Esophagus muscularis mucosa (tissue), 4 donors: ENCODE measurements at regions not wholly inside any gene's neighbourhood (a gene's known extent, or its start where the extent isn't known, plus 50 kb on each side); places are given as distances from the start of the nearest gene placed in this dataset.

Source experiments
- DNase-seq: peaks from one replicate; pipeline ENCODE4 v3.0.0-alpha.2; 2017; ENCODE audit errors: extremely low spot score
- H3K27ac ChIP-seq, 4 donors: fragments of 200-600 bp; sonication (generic); replicated peaks in 1 of 4; 1 replicate in 3 of 4; 2 replicates in 1 of 4; pipeline ENCODE4 v1.5.1; 2016 to 2019; ENCODE audit warnings: mild to moderate bottlenecking in 1 of 4
- H3K27me3 ChIP-seq, 4 donors: fragments of 200-600 bp; sonication (generic); one replicate each; pipeline versions ENCODE4 v1.5.1 to v1.6.0; 2016 to 2019
- H3K36me3 ChIP-seq, 4 donors: fragments of 200-600 bp; sonication (generic); one replicate each; pipeline ENCODE4 v1.5.1; 2016 to 2019
- H3K4me1 ChIP-seq, 4 donors: fragments of 200-600 bp; sonication (generic); one replicate each; pipeline ENCODE4 v1.5.1; 2016 to 2019
- H3K4me3 ChIP-seq, 4 donors: fragments of 200-600 bp; sonication (generic); 1 replicate in 2 of 4; 2 replicates in 2 of 4; pipeline ENCODE4 v1.5.1; 2016 to 2019; ENCODE audit warnings: mild to moderate bottlenecking in 4 of 4, moderate library complexity in 1 of 4
- H3K9me3 ChIP-seq, 4 donors: fragments of 200-600 bp; sonication (generic); 1 replicate in 3 of 4; 2 replicates in 1 of 4; pipeline ENCODE4 v1.5.1; 2016 to 2019
- EP300 ChIP-seq: sonication (generic); formaldehyde crosslinking; IDR thresholded peaks from one replicate; pipeline ENCODE4 v1.6.1; 2017; ENCODE audit warnings: antibody characterized with exemption
- POLR2A ChIP-seq: fragments of 450-650 bp; IDR thresholded peaks from one replicate; pipeline ENCODE4 v1.6.1; 2017; ENCODE audit warnings: antibody characterized with exemption, moderate library complexity, mild to moderate bottlenecking, low read depth
- POLR2AphosphoS5 ChIP-seq, 2 donors: sonication (generic); formaldehyde crosslinking; IDR thresholded peaks; one replicate each; pipeline ENCODE4 v1.6.1; 2017; ENCODE audit warnings: antibody characterized with exemption in 2 of 2
- WGBS: methylation state at CpG from one replicate; pipeline ENCODE4 v1.1.5; 2018; 5-methylcytosine and 5-hydroxymethylcytosine counted together
- intact Hi-C: fragments of 100-400 bp; cut with DNase I; formaldehyde crosslinking; loops from one replicate; pipeline ENCODE4 v1.15.1; 2023
- TF ChIP-seq, protein P1 (sequence below), 3 experiments: fragments of 200-600 bp in 2 of 3; fragments of 450-650 bp in 1 of 3; sonication (generic) in 2 of 3; IDR thresholded peaks; one replicate each; pipeline ENCODE4 v1.5.1; 2017 to 2019; ENCODE audit warnings: antibody characterized with exemption in 3 of 3, mild to moderate bottlenecking in 2 of 3, moderate library complexity in 1 of 3

DNA sequence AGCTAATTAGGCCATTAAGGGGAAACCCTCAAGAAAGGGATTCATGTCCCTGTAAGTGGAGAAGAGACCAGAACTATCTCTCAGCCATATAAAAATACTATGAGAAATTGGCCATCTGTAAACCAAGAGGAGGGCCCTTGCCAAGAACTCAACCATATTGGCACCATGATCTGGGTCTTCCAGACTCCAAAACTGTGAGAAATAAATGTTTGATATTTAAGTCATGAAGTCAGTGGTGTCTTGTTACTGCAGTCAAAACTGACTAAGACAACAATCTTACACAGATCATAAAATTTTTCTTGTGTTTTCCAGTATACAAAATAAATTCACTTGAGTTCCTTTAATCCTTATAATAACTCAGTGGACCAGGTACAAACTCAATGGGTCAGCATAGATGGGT lies 589.8 kb upstream of the CDH2 start:
- no peak for TF ChIP-seq EP300
- no peak for TF ChIP-seq POLR2AphosphoS5 (IDR thresholded peaks at IDR 0.05)
- no peak for TF ChIP-seq POLR2A
- TF ChIP-seq, protein P1, sequence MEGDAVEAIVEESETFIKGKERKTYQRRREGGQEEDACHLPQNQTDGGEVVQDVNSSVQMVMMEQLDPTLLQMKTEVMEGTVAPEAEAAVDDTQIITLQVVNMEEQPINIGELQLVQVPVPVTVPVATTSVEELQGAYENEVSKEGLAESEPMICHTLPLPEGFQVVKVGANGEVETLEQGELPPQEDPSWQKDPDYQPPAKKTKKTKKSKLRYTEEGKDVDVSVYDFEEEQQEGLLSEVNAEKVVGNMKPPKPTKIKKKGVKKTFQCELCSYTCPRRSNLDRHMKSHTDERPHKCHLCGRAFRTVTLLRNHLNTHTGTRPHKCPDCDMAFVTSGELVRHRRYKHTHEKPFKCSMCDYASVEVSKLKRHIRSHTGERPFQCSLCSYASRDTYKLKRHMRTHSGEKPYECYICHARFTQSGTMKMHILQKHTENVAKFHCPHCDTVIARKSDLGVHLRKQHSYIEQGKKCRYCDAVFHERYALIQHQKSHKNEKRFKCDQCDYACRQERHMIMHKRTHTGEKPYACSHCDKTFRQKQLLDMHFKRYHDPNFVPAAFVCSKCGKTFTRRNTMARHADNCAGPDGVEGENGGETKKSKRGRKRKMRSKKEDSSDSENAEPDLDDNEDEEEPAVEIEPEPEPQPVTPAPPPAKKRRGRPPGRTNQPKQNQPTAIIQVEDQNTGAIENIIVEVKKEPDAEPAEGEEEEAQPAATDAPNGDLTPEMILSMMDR (IDR thresholded peaks at IDR 0.05): no peak
- DNase-seq: no peak

DNA sequence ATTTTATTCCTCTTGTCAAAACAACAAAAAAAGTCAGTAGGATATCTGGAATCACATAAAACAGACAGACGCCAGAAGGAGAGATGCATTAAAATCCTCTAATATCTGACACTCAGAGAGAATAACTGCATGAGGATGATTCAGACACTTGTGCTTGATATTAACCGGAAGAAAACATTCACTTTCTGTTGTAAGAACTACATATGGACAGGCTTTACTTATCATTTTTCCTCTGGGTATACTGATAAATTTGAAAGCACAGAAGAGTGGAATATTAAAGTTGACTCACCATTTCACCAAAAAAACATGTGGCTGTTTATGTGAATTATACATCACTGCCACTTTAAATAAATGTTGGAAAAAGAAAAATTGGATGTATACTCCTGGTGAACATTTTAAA lies 589.1 kb upstream of the CDH2 start:
- no peaks in the 10 kb centered on the region for H3K36me3 ChIP-seq
- TF ChIP-seq POLR2AphosphoS5 (IDR thresholded peaks at IDR 0.05) (no peak), EP300 (no peak), POLR2A (no peak)
- TF ChIP-seq, protein P1 (IDR thresholded peaks at IDR 0.05): no peak
- intact Hi-C loops: no loop called here
- no peak overlapping the region for H3K27ac ChIP-seq
- H3K4me1 ChIP-seq: no peaks in the 10 kb centered on the region
- no peaks in the 10 kb centered on the region for H3K9me3 ChIP-seq
- no peaks in the 10 kb centered on the region for H3K27me3 ChIP-seq
- 72% methylated on average over 2 of the region's 2 CpGs for WGBS
- H3K4me3 ChIP-seq: no peak overlapping the region
- DNase-seq: no peak

More for the DNA sequence above, 589.8 kb upstream of the CDH2 start:
- Histone ChIP-seq H3K27me3 (no peaks in the 10 kb centered on the region), H3K27ac (no peak overlapping the region), H3K9me3 (no peaks in the 10 kb centered on the region), H3K4me1 (no peaks in the 10 kb centered on the region), H3K4me3 (no peak overlapping the region), H3K36me3 (no peaks in the 10 kb centered on the region)
- intact Hi-C loops: no loop called here

DNA sequence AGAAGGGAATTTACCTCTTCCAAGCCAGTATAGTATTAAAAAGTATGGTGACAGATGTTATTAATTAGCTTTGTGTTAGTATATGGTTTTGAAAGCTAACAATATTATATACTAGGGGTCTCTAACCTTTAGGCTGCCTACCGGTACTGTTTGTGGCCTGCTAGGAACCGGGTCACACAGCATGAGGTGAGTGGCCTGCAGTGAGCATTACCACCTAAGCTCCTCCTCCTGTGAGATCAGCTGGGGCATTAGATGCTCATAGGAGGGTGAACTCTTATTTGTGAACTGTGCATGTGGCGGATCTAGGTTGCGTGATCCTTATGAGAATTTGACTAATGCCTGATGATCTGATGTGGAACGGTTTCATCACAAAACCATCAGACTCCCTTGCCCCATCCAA lies 583.4 kb upstream of the CDH2 start:
- TF ChIP-seq EP300 (no peak), POLR2A (no peak), POLR2AphosphoS5 (IDR thresholded peaks at IDR 0.05) (no peak)
- TF ChIP-seq, protein P1 (IDR thresholded peaks at IDR 0.05): no peak
- H3K27me3 ChIP-seq: no peaks in the 10 kb centered on the region
- intact Hi-C loops: no loop called here
- 74% methylated on average over 5 of the region's 5 CpGs for WGBS
- H3K4me3 ChIP-seq: no peak overlapping the region
- no peaks in the 10 kb centered on the region for H3K9me3 ChIP-seq
- no peak overlapping the region for H3K27ac ChIP-seq
- no peaks in the 10 kb centered on the region for H3K4me1 ChIP-seq
- no peaks in the 10 kb centered on the region for H3K36me3 ChIP-seq
- DNase-seq: no peak

- no peaks in the 10 kb centered on the region for H3K36me3 ChIP-seq
- no peak for DNase-seq
- no peaks in the 10 kb centered on the region for H3K27me3 ChIP-seq
- H3K9me3 ChIP-seq: no peaks in the 10 kb centered on the region
- no peaks in the 10 kb centered on the region for H3K4me1 ChIP-seq
- H3K4me3 ChIP-seq: no peak overlapping the region
- intact Hi-C loops: no loop called here
- no peak overlapping the region for H3K27ac ChIP-seq
- 82% methylated on average over 3 of the region's 3 CpGs for WGBS
- no peak for TF ChIP-seq POLR2AphosphoS5 (IDR thresholded peaks at IDR 0.05)
- no peak for TF ChIP-seq POLR2A
- TF ChIP-seq, protein P1 (IDR thresholded peaks at IDR 0.05): no peak
- no peak for TF ChIP-seq EP300
Measured at GRCh38 chr18:28757466-28758008, 580.6 kb upstream of the CDH2 start.

DNA sequence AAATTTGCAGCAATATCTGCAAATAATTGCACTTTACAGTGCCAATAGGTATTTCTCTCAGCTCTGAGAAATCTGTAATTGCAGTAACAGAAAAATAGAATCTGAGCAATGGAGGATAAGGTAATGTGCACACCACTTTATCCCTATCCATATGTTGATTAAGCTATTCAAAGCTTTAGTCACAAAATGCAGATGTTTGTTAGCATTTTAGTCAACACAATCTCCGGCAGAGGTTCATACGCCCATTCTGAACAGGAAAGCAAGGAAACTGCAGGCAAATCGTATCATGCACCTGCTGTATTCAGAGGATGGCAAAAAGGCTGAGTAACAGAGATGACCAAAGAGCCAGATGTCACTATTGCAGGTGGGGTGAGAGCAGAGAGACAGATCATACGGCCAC lies 566.2 kb upstream of the CDH2 start:
- DNase-seq: no peak
- H3K27ac ChIP-seq: no peak overlapping the region
- WGBS: 81% methylated on average over 4 of the region's 4 CpGs
- intact Hi-C loops: no loop called here
- no peaks in the 10 kb centered on the region for H3K4me1 ChIP-seq
- no peaks in the 10 kb centered on the region for H3K36me3 ChIP-seq
- H3K27me3 ChIP-seq: no peaks in the 10 kb centered on the region
- no peak overlapping the region for H3K4me3 ChIP-seq
- H3K9me3 ChIP-seq: no peaks in the 10 kb centered on the region
- TF ChIP-seq EP300 (no peak), POLR2AphosphoS5 (IDR thresholded peaks at IDR 0.05) (no peak), POLR2A (no peak)
- TF ChIP-seq, protein P1 (IDR thresholded peaks at IDR 0.05): no peak
